GM18868 (cell line): ENCODE measurements at regions not wholly inside any gene's neighbourhood (a gene's known extent, or its start where the extent isn't known, plus 50 kb on each side); places are given as distances from the start of the nearest gene placed in this dataset.
A peak's percentile ranks its signal among the peaks of the same experiment; 100 is the strongest.
"Not testable (repeated sequence)": the region's sequence is repeated elsewhere in the genome, so short reads cannot be mapped to it uniquely, and the experiment has no call there.

Source experiments
- ATAC-seq: cut with Tn5 transposase; IDR thresholded peaks from one replicate; pipeline ENCODE4 v1.9.1; 2021; ENCODE audit warnings: mild to moderate bottlenecking, moderate library complexity; ENCODE audit not compliant: unreplicated experiment

- no peak for ATAC-seq
Measured at GRCh38 chr1:93774707-93775106, 93.1 kb upstream of the BCAR3 start.

GRCh38 chr1:93773049-93773838 lies 91.6 kb upstream of the BCAR3 start:
- no peak for ATAC-seq

- no peak for ATAC-seq
Measured at GRCh38 chr1:93771843-93772242, 90.2 kb upstream of the BCAR3 start.

GRCh38 chr1:93770640-93771039 lies 89.0 kb upstream of the BCAR3 start:
- no peak for ATAC-seq

- no peak for ATAC-seq
Measured at GRCh38 chr1:93769777-93770176, 88.1 kb upstream of the BCAR3 start.

- no peak for ATAC-seq
Measured at GRCh38 chr1:93768380-93768863, 86.8 kb upstream of the BCAR3 start.

- ATAC-seq = no peak
Measured at GRCh38 chr1:93766451-93766850, 84.8 kb upstream of the BCAR3 start.

- ATAC-seq = no peak
Measured at GRCh38 chr1:93765099-93765498, 83.5 kb upstream of the BCAR3 start.

GRCh38 chr1:93764366-93764750 lies 82.7 kb upstream of the BCAR3 start:
- ATAC-seq = no peak

- ATAC-seq = no peak
Measured at GRCh38 chr1:93763704-93764365, 82.2 kb upstream of the BCAR3 start.

GRCh38 chr1:93758842-93759515 lies 77.3 kb upstream of the BCAR3 start:
- no peak for ATAC-seq

GRCh38 chr1:93757256-93758036 lies 75.8 kb upstream of the BCAR3 start:
- no peak for ATAC-seq

- ATAC-seq = no peak
Measured at GRCh38 chr1:93756657-93757056, 75.0 kb upstream of the BCAR3 start.

- ATAC-seq = not testable (repeated sequence)
Measured at GRCh38 chr1:93755251-93755715, 73.6 kb upstream of the BCAR3 start.

- ATAC-seq = no peak
Measured at GRCh38 chr1:93753791-93754763, 72.4 kb upstream of the BCAR3 start.

GRCh38 chr1:93751377-93752250 lies 70.0 kb upstream of the BCAR3 start:
- ATAC-seq = no peak

GRCh38 chr1:93750955-93751354 lies 69.3 kb upstream of the BCAR3 start:
- peak; percentile 52 for ATAC-seq

GRCh38 chr1:93749894-93750301 lies 68.3 kb upstream of the BCAR3 start:
- peak; percentile 42 for ATAC-seq

- ATAC-seq = peak; percentile 18
Measured at GRCh38 chr1:93749487-93749886, 67.8 kb upstream of the BCAR3 start.
